ENCODE measurements at regions not wholly inside any gene's neighbourhood (a gene's known extent, or its start where the extent isn't known, plus 50 kb on each side); places are given as distances from the start of the nearest gene placed in this dataset.

- TF ChIP-seq EZH2 (IDR thresholded peaks at IDR 0.05; ENCODE audit: insufficient read depth, low read length) (no peak), CTCF (IDR thresholded peaks at IDR 0.05; ENCODE audit: insufficient read depth, low read depth, low read length) (no peak)
- Mint-ChIP-seq H3K9me3 (ENCODE audit: unreplicated experiment) (no peaks in the 10 kb centered on the region), H3K4me3 (ENCODE audit: unreplicated experiment) (no peak overlapping the region), H3K36me3 (ENCODE audit: low read depth, unreplicated experiment) (no peaks in the 10 kb centered on the region), H3K27ac (ENCODE audit: unreplicated experiment) (no peak overlapping the region), H3K27me3 (ENCODE audit: low read depth, unreplicated experiment) (no peaks in the 10 kb centered on the region), H3K4me1 (ENCODE audit: low read depth, unreplicated experiment) (peaks cover 1% of the 10 kb centered on the region)
- Histone ChIP-seq H3K27me3 (ENCODE audit: insufficient read depth, low read length) (no peaks in the 10 kb centered on the region), H4K20me1 (ENCODE audit: insufficient read depth, low read length) (no peaks in the 10 kb centered on the region), H3K79me2 (ENCODE audit: insufficient read depth, low read length) (no peaks in the 10 kb centered on the region), H2AFZ (ENCODE audit: low read depth, low read length) (no peak overlapping the region), H3K9ac (ENCODE audit: low read length) (no peak overlapping the region), H3K4me3 (ENCODE audit: insufficient read depth, low read depth, low read length) (no peak overlapping the region), H3K9me3 (ENCODE audit: insufficient read depth, low read depth, low read length) (no peaks in the 10 kb centered on the region), H3K36me3 (ENCODE audit: insufficient read depth, low read length) (no peaks in the 10 kb centered on the region), H3K4me1 (ENCODE audit: insufficient read depth, low read length) (no peaks in the 10 kb centered on the region), H3K27ac (ENCODE audit: low read depth, low read length) (no peak overlapping the region), H3K4me2 (ENCODE audit: low read length) (no peak overlapping the region)
- FAIRE-seq (no peak), DNase-seq (ENCODE audit: low read depth) (no peak)
Observed at GRCh38 chr2:123737371-123737770, 287.7 kb upstream of the CNTNAP5 start.

GRCh38 chr2:123738643-123739042, 286.4 kb upstream of the CNTNAP5 start:
- Histone ChIP-seq H3K79me2 (ENCODE audit: insufficient read depth, low read length) (no peaks in the 10 kb centered on the region), H3K4me3 (ENCODE audit: insufficient read depth, low read depth, low read length) (no peak overlapping the region), H3K27me3 (ENCODE audit: insufficient read depth, low read length) (no peaks in the 10 kb centered on the region), H3K9ac (ENCODE audit: low read length) (no peak overlapping the region), H3K9me3 (ENCODE audit: insufficient read depth, low read depth, low read length) (no peaks in the 10 kb centered on the region), H2AFZ (ENCODE audit: low read depth, low read length) (no peak overlapping the region), H3K27ac (ENCODE audit: low read depth, low read length) (no peak overlapping the region), H3K36me3 (ENCODE audit: insufficient read depth, low read length) (no peaks in the 10 kb centered on the region), H4K20me1 (ENCODE audit: insufficient read depth, low read length) (no peaks in the 10 kb centered on the region), H3K4me2 (ENCODE audit: low read length) (no peak overlapping the region), H3K4me1 (ENCODE audit: insufficient read depth, low read length) (no peaks in the 10 kb centered on the region)
- H3K27ac Mint-ChIP-seq (ENCODE audit: unreplicated experiment): no peak overlapping the region
- peaks cover 1% of the 10 kb centered on the region for H3K4me1 Mint-ChIP-seq (ENCODE audit: low read depth, unreplicated experiment)
- FAIRE-seq (no peak), DNase-seq (ENCODE audit: low read depth) (no peak)
- H3K36me3 Mint-ChIP-seq (ENCODE audit: low read depth, unreplicated experiment): no peaks in the 10 kb centered on the region
- H3K27me3 Mint-ChIP-seq (ENCODE audit: low read depth, unreplicated experiment): no peaks in the 10 kb centered on the region
- no peak overlapping the region for H3K4me3 Mint-ChIP-seq (ENCODE audit: unreplicated experiment)
- TF ChIP-seq CTCF (IDR thresholded peaks at IDR 0.05; ENCODE audit: insufficient read depth, low read depth, low read length) (no peak), EZH2 (IDR thresholded peaks at IDR 0.05; ENCODE audit: insufficient read depth, low read length) (no peak)
- no peaks in the 10 kb centered on the region for H3K9me3 Mint-ChIP-seq (ENCODE audit: unreplicated experiment)

- Histone ChIP-seq H3K4me3 (ENCODE audit: insufficient read depth, low read depth, low read length) (no peak overlapping the region), H3K4me2 (ENCODE audit: low read length) (no peak overlapping the region), H3K36me3 (ENCODE audit: insufficient read depth, low read length) (no peaks in the 10 kb centered on the region), H3K27me3 (ENCODE audit: insufficient read depth, low read length) (no peaks in the 10 kb centered on the region), H3K9me3 (ENCODE audit: insufficient read depth, low read depth, low read length) (no peaks in the 10 kb centered on the region), H4K20me1 (ENCODE audit: insufficient read depth, low read length) (no peaks in the 10 kb centered on the region), H3K9ac (ENCODE audit: low read length) (no peak overlapping the region), H3K27ac (ENCODE audit: low read depth, low read length) (no peak overlapping the region), H2AFZ (ENCODE audit: low read depth, low read length) (no peak overlapping the region), H3K4me1 (ENCODE audit: insufficient read depth, low read length) (no peaks in the 10 kb centered on the region), H3K79me2 (ENCODE audit: insufficient read depth, low read length) (no peaks in the 10 kb centered on the region)
- DNase-seq (ENCODE audit: low read depth): no peak
- no peak overlapping the region for H3K4me3 Mint-ChIP-seq (ENCODE audit: unreplicated experiment)
- H3K27ac Mint-ChIP-seq (ENCODE audit: unreplicated experiment): no peak overlapping the region
- no peaks in the 10 kb centered on the region for H3K27me3 Mint-ChIP-seq (ENCODE audit: low read depth, unreplicated experiment)
- H3K9me3 Mint-ChIP-seq (ENCODE audit: unreplicated experiment): no peaks in the 10 kb centered on the region
- no peak for FAIRE-seq
- no peaks in the 10 kb centered on the region for H3K36me3 Mint-ChIP-seq (ENCODE audit: low read depth, unreplicated experiment)
- TF ChIP-seq CTCF (IDR thresholded peaks at IDR 0.05; ENCODE audit: insufficient read depth, low read depth, low read length) (no peak), EZH2 (IDR thresholded peaks at IDR 0.05; ENCODE audit: insufficient read depth, low read length) (no peak)
- H3K4me1 Mint-ChIP-seq (ENCODE audit: low read depth, unreplicated experiment): no peaks in the 10 kb centered on the region
Observed at GRCh38 chr2:123746006-123746405, 279.1 kb upstream of the CNTNAP5 start.
